Suprapubic skin (tissue), 3 donors: ENCODE measurements at regions not wholly inside any gene's neighbourhood (a gene's known extent, or its start where the extent isn't known, plus 50 kb on each side); places are given as distances from the start of the nearest gene placed in this dataset.

Experiments
- CTCF ChIP-seq, 2 donors: fragments of 200-600 bp in 1 of 2; fragments of 450-650 bp in 1 of 2; sonication (generic) in 1 of 2; IDR thresholded peaks; one replicate each; pipeline ENCODE4 v1.5.1; 2016 to 2019; ENCODE audit warnings: antibody characterized with exemption in 2 of 2, mild to moderate bottlenecking in 1 of 2, moderate library complexity in 1 of 2
- EP300 ChIP-seq: sonication (generic); formaldehyde crosslinking; IDR thresholded peaks from one replicate; pipeline ENCODE4 v1.6.1; 2017; ENCODE audit warnings: antibody characterized with exemption

GRCh38 chr20:11114382-11114781 lies 440.6 kb upstream of the JAG1 start:
- TF ChIP-seq CTCF (IDR thresholded peaks at IDR 0.05) (no peak), EP300 (no peak)
